Endothelial cell of umbilical vein (primary cell): ENCODE measurements at regions not wholly inside any gene's neighbourhood (a gene's known extent, or its start where the extent isn't known, plus 50 kb on each side); places are given as distances from the start of the nearest gene placed in this dataset.

Source experiments
- BruUV-seq: library from RNA; stranded (reverse); fragments of 400-500 nt; replicated peaks from 2 replicates; lab custom pipeline; 2021; lab: Mats Ljungman, UMichigan
- CTCF ChIA-PET: fragments of 300-600, 350-600 bp; sonication (Branson Sonifier 250); formaldehyde crosslinking; loops from one replicate; lab custom pipeline; 2021; ENCODE audit warnings: antibody characterized with exemption, inconsistent platforms; lab: Charles Lee
- POLR2A ChIA-PET: fragments of 300-600, 350-600 bp; sonication (Branson Sonifier 250); formaldehyde crosslinking; loops from one replicate; lab custom pipeline; 2021; ENCODE audit warnings: antibody characterized with exemption, inconsistent platforms; lab: Charles Lee
- DNase-seq: peaks from one replicate; pipeline ENCODE4 v3.0.0-alpha.2; 2011; ENCODE audit warnings: low read depth, low spot score
- FAIRE-seq: peaks from 2 replicates; lab custom pipeline; 2011; peaks lifted over from hg19 to GRCh38; lab: Jason Lieb, UNC
- H2AFZ ChIP-seq: 2 replicates; pipeline ENCODE4 v1.6.0; 2012; ENCODE audit warnings: low read depth, low read length, control low read depth, inconsistent platforms
- H3K27ac ChIP-seq: 2 replicates; pipeline ENCODE4 v1.5.1; 2011; ENCODE audit warnings: low read depth, mild to moderate bottlenecking, control low read depth, low read length, moderate library complexity; ENCODE audit not compliant: insufficient read depth
- H3K27me3 ChIP-seq, 2 experiments: 2 replicates each; pipeline versions ENCODE4 v1.6.0 to v1.6.1; 2011; ENCODE audit warnings: low read length in 2 of 2, mixed read lengths in 1 of 2; ENCODE audit not compliant: control insufficient read depth in 2 of 2, insufficient read depth in 2 of 2
- H3K36me3 ChIP-seq, 2 experiments: 2 replicates in 1 of 2; 3 replicates in 1 of 2; pipeline ENCODE4 v1.5.1; 2011; ENCODE audit warnings: low read length in 2 of 2, mild to moderate bottlenecking in 1 of 2, moderate library complexity in 1 of 2; ENCODE audit not compliant: control insufficient read depth in 2 of 2, insufficient read depth in 2 of 2; ENCODE audit errors: extremely low read depth in 1 of 2
- H3K4me1 ChIP-seq: 3 replicates; pipeline ENCODE4 v1.5.1; 2011; ENCODE audit warnings: mild to moderate bottlenecking, low read length; ENCODE audit not compliant: control insufficient read depth, insufficient read depth; ENCODE audit errors: extremely low read depth
- H3K4me2 ChIP-seq: 2 replicates; pipeline ENCODE4 v1.6.1; 2011; ENCODE audit warnings: low read length, control low read depth, mixed read lengths; ENCODE audit not compliant: insufficient read depth
- H3K4me3 ChIP-seq, 3 experiments: fragments of 200-600 bp in 1 of 3; sonication (generic), shearing (Covaris generic) in 1 of 3; replicated peaks in 1 of 3; 2 replicates each; pipeline ENCODE4 v1.5.1; 2011 to 2016; ENCODE audit warnings: control low read depth in 3 of 3, low read length in 3 of 3, mild to moderate bottlenecking in 2 of 3, inconsistent platforms in 1 of 3, low read depth in 1 of 3, moderate library complexity in 1 of 3; ENCODE audit not compliant: insufficient read depth in 1 of 3
- H3K79me2 ChIP-seq: 2 replicates; pipeline ENCODE4 v1.6.0; 2012; ENCODE audit warnings: low read length, inconsistent platforms; ENCODE audit not compliant: control insufficient read depth, insufficient read depth
- H3K9ac ChIP-seq: replicated peaks from 2 replicates; pipeline ENCODE3; 2011; ENCODE audit warnings: low read length, control low read depth; ENCODE audit not compliant: insufficient read depth; ENCODE audit errors: extremely low read depth
- H3K9me1 ChIP-seq: replicated peaks from 3 replicates; pipeline ENCODE4 v1.6.0; 2011; ENCODE audit warnings: mild to moderate bottlenecking, low read length; ENCODE audit not compliant: control insufficient read depth, insufficient read depth; ENCODE audit errors: extremely low read depth
- H3K9me3 ChIP-seq: replicated peaks from 2 replicates; pipeline ENCODE4 v1.5.1; 2012; ENCODE audit warnings: low read length, inconsistent platforms; ENCODE audit not compliant: control insufficient read depth, insufficient read depth
- H4K20me1 ChIP-seq: replicated peaks from 2 replicates; pipeline ENCODE3; 2011; ENCODE audit warnings: mild to moderate bottlenecking, low read length; ENCODE audit not compliant: control insufficient read depth, insufficient read depth; ENCODE audit errors: extremely low read depth
- EZH2 ChIP-seq: IDR thresholded peaks from 2 replicates; pipeline ENCODE4 v1.6.1; 2012; ENCODE audit warnings: borderline replicate concordance, low read depth, mild to moderate bottlenecking, moderate library complexity, low read length, inconsistent platforms; ENCODE audit not compliant: severe bottlenecking
- GATA2 ChIP-seq: IDR thresholded peaks from 2 replicates; pipeline ENCODE4 v1.7.0; 2011; ENCODE audit warnings: low read depth, mild to moderate bottlenecking, moderate library complexity, mixed read lengths, low read length; ENCODE audit not compliant: insufficient read length, insufficient read depth
- MYC ChIP-seq: IDR thresholded peaks from one replicate; pipeline ENCODE4 v1.6.1; 2011; ENCODE audit warnings: mild to moderate bottlenecking, low read depth, low read length
- dilution Hi-C: fragments of 300-500 bp; cut with MboI; formaldehyde crosslinking; loops from one replicate; pipeline ENCODE4 v1.15.0; 2019; ENCODE audit warnings: low sequenced_read_pairs; ENCODE audit not compliant: extremely low pct_ligation_motif_present
- intact Hi-C: fragments of 100-400 bp; cut with micrococcal nuclease; formaldehyde crosslinking; loops from one replicate; pipeline ENCODE4 v1.10.0; 2022
- TF ChIP-seq, protein P1 (sequence below): IDR thresholded peaks from 2 replicates; pipeline ENCODE4 v1.6.1; 2011; ENCODE audit not compliant: insufficient read depth, insufficient read length
- TF ChIP-seq, protein P2 (sequence below), 2 donors: IDR thresholded peaks; 1 replicate in 1 of 2; 2 replicates in 1 of 2; pipeline ENCODE4 v1.5.1; 2011; ENCODE audit warnings: low read length in 2 of 2, mild to moderate bottlenecking in 2 of 2, moderate library complexity in 2 of 2, control low read depth in 1 of 2, inconsistent platforms in 1 of 2, low read depth in 1 of 2; ENCODE audit not compliant: insufficient read depth in 1 of 2; ENCODE audit errors: extremely low read depth in 1 of 2

DNA sequence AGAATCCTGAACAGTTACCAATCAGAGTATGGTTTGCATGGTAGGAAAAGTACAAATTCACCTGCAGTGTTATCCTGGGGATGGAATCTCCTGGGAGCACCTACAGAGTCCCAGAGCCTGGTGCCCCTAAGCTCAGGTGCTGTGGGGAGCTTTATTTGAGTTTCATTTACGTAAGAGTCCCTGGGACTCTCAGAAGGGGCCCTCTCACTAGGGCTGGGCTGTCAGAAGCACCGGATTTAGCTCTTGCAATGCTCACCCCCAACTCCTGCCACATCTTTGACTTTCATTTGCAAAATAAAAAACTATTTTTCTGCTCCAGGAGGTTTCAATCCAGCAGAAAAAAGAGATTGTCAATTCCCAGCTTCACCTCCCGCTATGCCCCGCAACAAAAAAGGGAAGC is 569.8 kb upstream of the B3GAT1 start:
- H3K9me1 ChIP-seq = no peaks in the 10 kb centered on the region
- CTCF ChIA-PET = no interaction called here
- no peak for FAIRE-seq
- H3K4me2 ChIP-seq = no peak overlapping the region
- TF ChIP-seq MYC (no peak), EZH2 (no peak), GATA2 (no peak)
- TF ChIP-seq, protein P1, sequence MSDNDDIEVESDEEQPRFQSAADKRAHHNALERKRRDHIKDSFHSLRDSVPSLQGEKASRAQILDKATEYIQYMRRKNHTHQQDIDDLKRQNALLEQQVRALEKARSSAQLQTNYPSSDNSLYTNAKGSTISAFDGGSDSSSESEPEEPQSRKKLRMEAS = no peak
- TF ChIP-seq, protein P2, sequence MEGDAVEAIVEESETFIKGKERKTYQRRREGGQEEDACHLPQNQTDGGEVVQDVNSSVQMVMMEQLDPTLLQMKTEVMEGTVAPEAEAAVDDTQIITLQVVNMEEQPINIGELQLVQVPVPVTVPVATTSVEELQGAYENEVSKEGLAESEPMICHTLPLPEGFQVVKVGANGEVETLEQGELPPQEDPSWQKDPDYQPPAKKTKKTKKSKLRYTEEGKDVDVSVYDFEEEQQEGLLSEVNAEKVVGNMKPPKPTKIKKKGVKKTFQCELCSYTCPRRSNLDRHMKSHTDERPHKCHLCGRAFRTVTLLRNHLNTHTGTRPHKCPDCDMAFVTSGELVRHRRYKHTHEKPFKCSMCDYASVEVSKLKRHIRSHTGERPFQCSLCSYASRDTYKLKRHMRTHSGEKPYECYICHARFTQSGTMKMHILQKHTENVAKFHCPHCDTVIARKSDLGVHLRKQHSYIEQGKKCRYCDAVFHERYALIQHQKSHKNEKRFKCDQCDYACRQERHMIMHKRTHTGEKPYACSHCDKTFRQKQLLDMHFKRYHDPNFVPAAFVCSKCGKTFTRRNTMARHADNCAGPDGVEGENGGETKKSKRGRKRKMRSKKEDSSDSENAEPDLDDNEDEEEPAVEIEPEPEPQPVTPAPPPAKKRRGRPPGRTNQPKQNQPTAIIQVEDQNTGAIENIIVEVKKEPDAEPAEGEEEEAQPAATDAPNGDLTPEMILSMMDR (IDR thresholded peaks at IDR 0.05; ENCODE audit: extremely low read depth in 1 of 2, insufficient read depth in 1 of 2, low read depth in 1 of 2, low read length in 2 of 2) = no peak
- no peaks in the 10 kb centered on the region for H3K4me1 ChIP-seq
- no peak overlapping the region for H2AFZ ChIP-seq
- no peaks in the 10 kb centered on the region for H3K9me3 ChIP-seq
- H3K9ac ChIP-seq = no peak overlapping the region
- dilution Hi-C loops = no loop called here
- H3K79me2 ChIP-seq = no peaks in the 10 kb centered on the region
- no peak for DNase-seq
- no TSS peak for BruUV-seq
- intact Hi-C loops = no loop called here
- H3K27me3 ChIP-seq = no peaks in the 10 kb centered on the region
- H3K27ac ChIP-seq = no peak overlapping the region
- POLR2A ChIA-PET = no interaction called here
- no peaks in the 10 kb centered on the region for H3K36me3 ChIP-seq
- H3K4me3 ChIP-seq = no peak overlapping the region
- H4K20me1 ChIP-seq = no peaks in the 10 kb centered on the region
